Panc1 (cell line): ENCODE measurements at regions not wholly inside any gene's neighbourhood (a gene's known extent, or its start where the extent isn't known, plus 50 kb on each side); places are given as distances from the start of the nearest gene placed in this dataset.

Experiments
- ATAC-seq: fragments of 200-7000 bp; cut with Tn5 transposase; 2 replicates; pipeline ENCODE4 v1.9.1; 2020; ENCODE audit warnings: mild to moderate bottlenecking, moderate library complexity
- BruUV-seq: library from RNA; stranded (reverse); fragments of 400-500 nt; replicated peaks from 2 replicates; lab custom pipeline; 2021; lab: Mats Ljungman, UMichigan
- CTCF ChIA-PET: fragments of 300-600 bp; sonication (Branson Sonifier 250); formaldehyde crosslinking; loops from one replicate; lab custom pipeline; 2022; ENCODE audit warnings: antibody characterized with exemption; lab: Charles Lee
- POLR2A ChIA-PET: fragments of 300-600 bp; sonication (Branson Sonifier 250); formaldehyde crosslinking; loops from one replicate; lab custom pipeline; 2022; ENCODE audit warnings: antibody characterized with exemption; lab: Charles Lee
- DNase-seq: peaks from one replicate; pipeline ENCODE4 v3.0.0-alpha.2; 2010; ENCODE audit warnings: low read depth, low spot score
- H3K27ac ChIP-seq: 2 replicates; pipeline ENCODE4 v1.5.1; 2011; ENCODE audit warnings: mild to moderate bottlenecking, low read length, inconsistent platforms
- H3K27me3 ChIP-seq: fragments of 200-500 bp; sonication (Bioruptor generic); 2 replicates; pipeline ENCODE4 v1.6.0; 2014; ENCODE audit warnings: low read length, inconsistent platforms; ENCODE audit not compliant: control insufficient read depth, insufficient read depth
- H3K36me3 ChIP-seq: fragments of 200-500 bp; sonication (Bioruptor generic); 2 replicates; pipeline ENCODE4 v1.5.1; 2014; ENCODE audit warnings: inconsistent platforms, mild to moderate bottlenecking, low read length, moderate library complexity; ENCODE audit not compliant: control insufficient read depth, insufficient read depth
- H3K4me1 ChIP-seq: 2 replicates; pipeline ENCODE4 v1.5.1; 2011; ENCODE audit warnings: inconsistent platforms, mild to moderate bottlenecking, low read length, moderate library complexity; ENCODE audit not compliant: control insufficient read depth, insufficient read depth
- H3K4me3 ChIP-seq, 2 experiments: 2 replicates each; pipeline ENCODE4 v1.5.1; 2011 to 2012; ENCODE audit warnings: low read depth in 2 of 2, low read length in 2 of 2, mild to moderate bottlenecking in 2 of 2, inconsistent platforms in 1 of 2, moderate library complexity in 1 of 2
- H3K9me3 ChIP-seq: fragments of 200-500 bp; sonication (Bioruptor generic); 2 replicates; pipeline ENCODE4 v1.5.1; 2014; ENCODE audit warnings: low read depth, mild to moderate bottlenecking, inconsistent platforms, low read length, moderate library complexity; ENCODE audit not compliant: control insufficient read depth, insufficient read depth
- POLR2AphosphoS5 ChIP-seq: IDR thresholded peaks from 2 replicates; pipeline ENCODE4 v1.6.1; 2012; ENCODE audit warnings: mild to moderate bottlenecking, low read depth, low read length, moderate library complexity
- SIN3A ChIP-seq: IDR thresholded peaks from 2 replicates; pipeline ENCODE4 v1.6.1; 2012; ENCODE audit warnings: low read depth, mild to moderate bottlenecking, low read length, moderate library complexity, borderline replicate concordance; ENCODE audit not compliant: insufficient read depth
- TCF7L2 ChIP-seq: IDR thresholded peaks from 2 replicates; pipeline ENCODE4 v1.6.1; 2011; ENCODE audit warnings: mild to moderate bottlenecking, low read depth, low read length, inconsistent platforms
- in situ Hi-C: cut with HindIII; loops from 2 replicates; pipeline ENCODE4 v1.10.0; 2016; ENCODE audit warnings: low sequenced_read_pairs, low pct_unique_long_range_greater_than_20kb
- intact Hi-C: fragments of 100-400 bp; cut with micrococcal nuclease; formaldehyde crosslinking; loops from one replicate; pipeline ENCODE4 v1.10.0; 2022; ENCODE audit not compliant: unreplicated experiment
- TF ChIP-seq, protein P1 (sequence below), 2 experiments: IDR thresholded peaks; 2 replicates each; pipeline ENCODE4 v1.6.1; 2011 to 2012; ENCODE audit warnings: low read depth in 2 of 2, control low read depth in 1 of 2, low read length in 1 of 2, mild to moderate bottlenecking in 1 of 2, moderate library complexity in 1 of 2; ENCODE audit not compliant: insufficient read depth in 1 of 2
- TF ChIP-seq, protein P2 (sequence below): fragments of 450-650 bp; IDR thresholded peaks from 2 replicates; pipeline ENCODE4 v1.5.1; 2017; ENCODE audit warnings: mild to moderate bottlenecking

DNA sequence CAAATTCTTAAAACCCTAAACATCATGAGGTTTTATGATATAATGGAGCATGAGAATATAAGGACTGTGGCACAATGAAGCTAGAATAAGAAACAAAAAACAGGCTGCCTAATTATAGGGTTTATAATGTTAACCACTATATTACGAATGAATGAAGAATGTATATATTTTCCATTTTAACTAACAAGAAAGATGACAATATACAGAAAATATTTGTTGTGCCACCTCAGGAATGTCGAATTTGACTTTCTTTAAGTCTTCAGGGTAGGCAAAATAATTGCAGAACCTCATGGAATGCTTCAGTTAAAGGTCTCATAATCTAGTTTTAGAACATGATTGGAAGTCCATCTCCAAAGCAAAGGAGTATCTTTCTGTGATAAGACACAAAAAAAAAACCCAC, 282.9 kb upstream of the SLC8A1 start:
- no peak for DNase-seq
- ChIA-PET CTCF (no interaction called here), POLR2A (no interaction called here)
- Histone ChIP-seq H3K4me1 (no peaks in the 10 kb centered on the region), H3K4me3 (no peak overlapping the region), H3K36me3 (no peaks in the 10 kb centered on the region), H3K27me3 (no peaks in the 10 kb centered on the region), H3K27ac (no peak overlapping the region), H3K9me3 (no peaks in the 10 kb centered on the region)
- TF ChIP-seq POLR2AphosphoS5 (no peak), SIN3A (no peak), TCF7L2 (no peak)
- TF ChIP-seq, protein P1, sequence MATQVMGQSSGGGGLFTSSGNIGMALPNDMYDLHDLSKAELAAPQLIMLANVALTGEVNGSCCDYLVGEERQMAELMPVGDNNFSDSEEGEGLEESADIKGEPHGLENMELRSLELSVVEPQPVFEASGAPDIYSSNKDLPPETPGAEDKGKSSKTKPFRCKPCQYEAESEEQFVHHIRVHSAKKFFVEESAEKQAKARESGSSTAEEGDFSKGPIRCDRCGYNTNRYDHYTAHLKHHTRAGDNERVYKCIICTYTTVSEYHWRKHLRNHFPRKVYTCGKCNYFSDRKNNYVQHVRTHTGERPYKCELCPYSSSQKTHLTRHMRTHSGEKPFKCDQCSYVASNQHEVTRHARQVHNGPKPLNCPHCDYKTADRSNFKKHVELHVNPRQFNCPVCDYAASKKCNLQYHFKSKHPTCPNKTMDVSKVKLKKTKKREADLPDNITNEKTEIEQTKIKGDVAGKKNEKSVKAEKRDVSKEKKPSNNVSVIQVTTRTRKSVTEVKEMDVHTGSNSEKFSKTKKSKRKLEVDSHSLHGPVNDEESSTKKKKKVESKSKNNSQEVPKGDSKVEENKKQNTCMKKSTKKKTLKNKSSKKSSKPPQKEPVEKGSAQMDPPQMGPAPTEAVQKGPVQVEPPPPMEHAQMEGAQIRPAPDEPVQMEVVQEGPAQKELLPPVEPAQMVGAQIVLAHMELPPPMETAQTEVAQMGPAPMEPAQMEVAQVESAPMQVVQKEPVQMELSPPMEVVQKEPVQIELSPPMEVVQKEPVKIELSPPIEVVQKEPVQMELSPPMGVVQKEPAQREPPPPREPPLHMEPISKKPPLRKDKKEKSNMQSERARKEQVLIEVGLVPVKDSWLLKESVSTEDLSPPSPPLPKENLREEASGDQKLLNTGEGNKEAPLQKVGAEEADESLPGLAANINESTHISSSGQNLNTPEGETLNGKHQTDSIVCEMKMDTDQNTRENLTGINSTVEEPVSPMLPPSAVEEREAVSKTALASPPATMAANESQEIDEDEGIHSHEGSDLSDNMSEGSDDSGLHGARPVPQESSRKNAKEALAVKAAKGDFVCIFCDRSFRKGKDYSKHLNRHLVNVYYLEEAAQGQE (IDR thresholded peaks at IDR 0.05; ENCODE audit: insufficient read depth in 1 of 2, low read depth in 2 of 2, low read length in 1 of 2), result no peak
- TF ChIP-seq, protein P2, sequence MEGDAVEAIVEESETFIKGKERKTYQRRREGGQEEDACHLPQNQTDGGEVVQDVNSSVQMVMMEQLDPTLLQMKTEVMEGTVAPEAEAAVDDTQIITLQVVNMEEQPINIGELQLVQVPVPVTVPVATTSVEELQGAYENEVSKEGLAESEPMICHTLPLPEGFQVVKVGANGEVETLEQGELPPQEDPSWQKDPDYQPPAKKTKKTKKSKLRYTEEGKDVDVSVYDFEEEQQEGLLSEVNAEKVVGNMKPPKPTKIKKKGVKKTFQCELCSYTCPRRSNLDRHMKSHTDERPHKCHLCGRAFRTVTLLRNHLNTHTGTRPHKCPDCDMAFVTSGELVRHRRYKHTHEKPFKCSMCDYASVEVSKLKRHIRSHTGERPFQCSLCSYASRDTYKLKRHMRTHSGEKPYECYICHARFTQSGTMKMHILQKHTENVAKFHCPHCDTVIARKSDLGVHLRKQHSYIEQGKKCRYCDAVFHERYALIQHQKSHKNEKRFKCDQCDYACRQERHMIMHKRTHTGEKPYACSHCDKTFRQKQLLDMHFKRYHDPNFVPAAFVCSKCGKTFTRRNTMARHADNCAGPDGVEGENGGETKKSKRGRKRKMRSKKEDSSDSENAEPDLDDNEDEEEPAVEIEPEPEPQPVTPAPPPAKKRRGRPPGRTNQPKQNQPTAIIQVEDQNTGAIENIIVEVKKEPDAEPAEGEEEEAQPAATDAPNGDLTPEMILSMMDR, result no peak
- no peak for ATAC-seq
- in situ Hi-C loops (no loop called here), intact Hi-C loops (no loop called here)
- BruUV-seq, result no TSS peak

DNA sequence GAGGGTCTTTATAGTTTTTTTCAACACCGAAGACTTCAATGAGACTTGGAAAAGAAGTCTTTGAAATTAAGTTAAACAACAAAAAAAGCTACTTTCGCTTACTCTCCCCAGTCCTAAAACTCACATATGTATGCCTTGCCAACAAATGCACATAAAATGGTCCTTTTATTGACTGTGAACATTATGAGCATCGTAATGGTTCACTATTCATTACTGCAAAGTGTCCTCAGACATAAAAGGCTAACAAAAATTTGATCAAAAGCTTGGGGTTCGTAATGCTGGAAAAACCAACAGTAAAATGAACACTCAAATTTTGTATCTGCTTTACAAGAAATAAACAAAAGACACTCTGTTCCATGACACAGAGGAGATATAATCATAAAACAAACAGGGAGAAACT, 285.3 kb upstream of the SLC8A1 start:
- intact Hi-C loops, result no loop called here

More for the DNA sequence above, 285.3 kb upstream of the SLC8A1 start:
- H3K4me1 ChIP-seq, result no peaks in the 10 kb centered on the region
- ChIA-PET CTCF (no interaction called here), POLR2A (no interaction called here)
- in situ Hi-C loops, result no loop called here
- BruUV-seq, result no TSS peak
- no peak for DNase-seq
- H3K27me3 ChIP-seq, result no peaks in the 10 kb centered on the region
- H3K4me3 ChIP-seq, result no peak overlapping the region
- no peaks in the 10 kb centered on the region for H3K36me3 ChIP-seq
- H3K9me3 ChIP-seq, result no peaks in the 10 kb centered on the region
- TF ChIP-seq POLR2AphosphoS5, result no peak
- TF ChIP-seq, protein P1 (IDR thresholded peaks at IDR 0.05; ENCODE audit: insufficient read depth in 1 of 2, low read depth in 2 of 2, low read length in 1 of 2), result no peak
- ATAC-seq, result no peak
- no peak overlapping the region for H3K27ac ChIP-seq
